ENCODE measurements at regions not wholly inside any gene's neighbourhood (a gene's known extent, or its start where the extent isn't known, plus 50 kb on each side); places are given as distances from the start of the nearest gene placed in this dataset.

- CTCF ChIA-PET: interaction anchor here (1.0 kb wide), 1 partner anchor 170 kb away, joined by 3 read pairs; no protein-coding TSS in a partner anchor
Measured at GRCh38 chr7:116356333-116356965, 143.1 kb upstream of the CAV2 start.

GRCh38 chr7:116356979-116357378 lies 142.6 kb upstream of the CAV2 start:
- CTCF ChIA-PET: interaction anchor here (1.0 kb wide), 1 partner anchor 169 kb away, joined by 3 read pairs; no protein-coding TSS in a partner anchor
- Histone ChIP-seq H3K36me3 (ENCODE audit: control insufficient read depth, insufficient read depth, low read length) (no peaks in the 10 kb centered on the region), H3K4me3 (ENCODE audit: low read depth, low read length) (no peak overlapping the region), H3K27me3 (ENCODE audit: control insufficient read depth, insufficient read depth, low read length) (no peaks in the 10 kb centered on the region)
- POLR2A ChIA-PET: interaction anchor here (0.6 kb wide), 1 partner anchor 260 kb away, joined by 3 read pairs; no protein-coding TSS in a partner anchor
- no peak for TF ChIP-seq CTCF (IDR thresholded peaks at IDR 0.05; ENCODE audit: insufficient read depth, low read depth, low read length)
- no peak for DNase-seq (ENCODE audit: low read depth)

More at GRCh38 chr7:116356333-116356965, 143.1 kb upstream of the CAV2 start:
- H3K27me3 ChIP-seq (ENCODE audit: control insufficient read depth, insufficient read depth, low read length): no peaks in the 10 kb centered on the region
- no peak for DNase-seq (ENCODE audit: low read depth)
- TF ChIP-seq CTCF (IDR thresholded peaks at IDR 0.05; ENCODE audit: insufficient read depth, low read depth, low read length): no peak
- no peak overlapping the region for H3K4me3 ChIP-seq (ENCODE audit: low read depth, low read length)
- POLR2A ChIA-PET: no interaction called here
- H3K36me3 ChIP-seq (ENCODE audit: control insufficient read depth, insufficient read depth, low read length): no peaks in the 10 kb centered on the region

GRCh38 chr7:116357781-116358670 lies 141.5 kb upstream of the CAV2 start:
- TF ChIP-seq CTCF (IDR thresholded peaks at IDR 0.05; ENCODE audit: insufficient read depth, low read depth, low read length): no peak
- H3K36me3 ChIP-seq (ENCODE audit: control insufficient read depth, insufficient read depth, low read length): no peaks in the 10 kb centered on the region
- no peak overlapping the region for H3K4me3 ChIP-seq (ENCODE audit: low read depth, low read length)
- POLR2A ChIA-PET: no interaction called here
- CTCF ChIA-PET: no interaction called here
- H3K27me3 ChIP-seq (ENCODE audit: control insufficient read depth, insufficient read depth, low read length): no peaks in the 10 kb centered on the region
- peak; percentile 28 for DNase-seq (ENCODE audit: low read depth)

GRCh38 chr7:116361767-116362166 lies 137.8 kb upstream of the CAV2 start:
- ChIA-PET CTCF (no interaction called here), POLR2A (no interaction called here)

More at GRCh38 chr7:116361767-116362166, 137.8 kb upstream of the CAV2 start:
- no peak for TF ChIP-seq CTCF (IDR thresholded peaks at IDR 0.05; ENCODE audit: insufficient read depth, low read depth, low read length)
- Histone ChIP-seq H3K27me3 (ENCODE audit: control insufficient read depth, insufficient read depth, low read length) (no peaks in the 10 kb centered on the region), H3K36me3 (ENCODE audit: control insufficient read depth, insufficient read depth, low read length) (no peaks in the 10 kb centered on the region), H3K4me3 (ENCODE audit: low read depth, low read length) (no peak overlapping the region)
- DNase-seq (ENCODE audit: low read depth): no peak
